ENCODE measurements at regions not wholly inside any gene's neighbourhood (a gene's known extent, or its start where the extent isn't known, plus 50 kb on each side); places are given as distances from the start of the nearest gene placed in this dataset.
A peak's percentile ranks its signal among the peaks of the same experiment; 100 is the strongest.
"Not testable (repeated sequence)": the region's sequence is repeated elsewhere in the genome, so short reads cannot be mapped to it uniquely, and the experiment has no call there.

DNA sequence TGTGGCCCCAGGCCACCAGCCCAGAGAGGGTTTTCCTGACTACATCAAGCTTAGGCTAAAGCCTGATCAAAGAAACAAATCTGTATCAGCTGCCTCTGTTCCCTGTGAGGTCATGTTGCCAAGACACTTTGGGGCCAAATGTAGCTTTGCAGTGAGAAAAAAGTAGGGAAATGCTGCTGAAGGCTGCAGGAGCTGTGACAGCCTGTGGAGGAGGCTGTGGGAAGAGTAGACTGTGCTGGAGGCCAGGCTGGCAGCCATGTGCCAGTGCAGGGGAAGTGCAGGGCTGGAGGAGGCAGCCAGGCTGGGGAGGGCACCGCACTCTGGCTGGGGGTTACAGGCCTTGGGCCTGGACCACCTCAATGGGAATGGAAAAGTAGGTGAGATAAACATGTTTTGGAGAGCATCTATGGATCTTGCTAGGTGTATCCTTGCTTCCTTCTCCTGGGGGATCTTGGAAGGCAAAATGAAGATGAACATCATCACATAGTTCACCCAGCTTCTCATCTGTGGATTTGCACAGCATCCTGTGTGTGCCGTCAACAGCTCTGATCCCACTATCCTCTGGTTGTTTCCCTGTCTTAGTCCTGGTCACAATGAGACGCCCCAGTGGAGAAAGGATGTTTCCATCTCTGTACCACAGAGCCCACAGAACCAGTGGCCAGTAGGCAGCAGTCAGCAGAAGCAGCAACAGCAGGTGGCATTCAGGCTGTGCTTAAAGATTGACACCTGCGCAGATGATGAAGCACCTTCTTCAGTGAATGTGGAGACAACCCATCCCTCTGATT lies 103.8 kb upstream of the COPS8 start:
- no peak for DNase-seq

- DNase-seq, result no peak
Observed at GRCh38 chr2:236982693-236983455, 102.8 kb upstream of the COPS8 start.

GRCh38 chr2:236984046-236984445 lies 101.6 kb upstream of the COPS8 start:
- no peak for DNase-seq

DNA sequence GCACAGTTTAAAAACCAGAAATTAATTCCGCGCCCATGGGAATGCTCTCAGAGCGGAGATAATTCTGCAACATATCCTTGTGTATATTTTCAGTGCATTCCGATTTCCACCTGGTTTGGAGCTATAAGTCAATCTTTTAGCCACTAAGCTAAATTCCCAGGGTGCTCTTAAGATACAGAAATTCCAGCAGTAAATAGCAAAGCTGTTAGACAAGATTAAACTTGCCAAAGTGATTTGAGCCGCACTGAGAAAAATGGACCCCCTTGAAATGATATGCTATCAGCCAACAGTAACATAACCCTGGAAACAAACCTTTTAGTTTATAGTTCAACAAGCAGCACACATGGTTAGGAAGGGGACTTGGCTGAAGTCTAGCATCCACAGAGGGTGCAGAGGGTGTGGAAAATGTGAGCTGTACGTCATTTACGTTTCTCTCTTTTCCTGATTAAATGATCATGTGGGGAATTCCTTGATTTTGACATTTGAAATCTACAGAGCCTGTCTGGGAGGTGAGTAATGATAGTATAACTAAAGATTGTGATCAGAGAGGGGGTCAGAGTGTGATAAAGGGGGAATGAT lies 99.8 kb upstream of the COPS8 start:
- peak; percentile 63 for DNase-seq

DNA sequence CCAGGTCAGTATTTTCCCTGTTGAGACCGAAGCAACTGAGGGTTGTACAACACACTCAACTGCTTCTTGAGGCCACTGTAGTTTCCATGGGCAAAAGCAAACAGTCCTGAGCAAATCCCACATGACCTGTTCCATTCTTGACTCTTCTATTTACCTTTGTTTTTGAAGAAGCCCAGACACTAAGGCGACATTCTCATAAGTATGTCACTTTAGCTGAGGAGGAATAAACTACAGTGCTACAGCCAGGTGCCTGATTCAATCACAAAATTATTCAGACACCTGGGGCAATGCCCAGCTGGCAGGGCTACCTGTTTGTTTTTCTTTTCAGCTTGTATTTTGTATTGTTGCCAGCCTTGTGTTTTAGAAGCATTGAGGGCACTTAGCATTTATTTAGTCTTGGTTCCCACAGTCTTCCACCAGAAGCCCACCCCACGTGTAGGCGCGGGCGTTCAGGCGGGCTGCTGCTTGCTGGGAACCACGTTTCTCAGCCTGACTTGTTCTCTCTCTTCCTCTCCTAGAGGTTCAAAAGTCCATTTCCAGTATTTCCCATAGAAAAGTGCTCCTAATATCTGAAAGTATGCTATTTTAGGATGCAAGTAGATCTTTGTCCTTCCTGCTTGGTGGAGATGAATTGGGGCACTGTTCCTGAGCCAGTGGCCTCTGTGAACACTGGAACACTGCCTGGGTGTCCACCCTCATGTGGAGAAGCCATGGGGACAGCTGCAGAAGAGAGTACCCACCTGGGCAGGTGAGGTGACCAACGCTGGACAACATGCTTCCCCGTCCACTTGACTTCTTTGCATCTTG lies 99.0 kb upstream of the COPS8 start:
- peak; percentile 26 for DNase-seq

GRCh38 chr2:236988216-236988615 lies 97.5 kb upstream of the COPS8 start:
- no peak for DNase-seq

DNA sequence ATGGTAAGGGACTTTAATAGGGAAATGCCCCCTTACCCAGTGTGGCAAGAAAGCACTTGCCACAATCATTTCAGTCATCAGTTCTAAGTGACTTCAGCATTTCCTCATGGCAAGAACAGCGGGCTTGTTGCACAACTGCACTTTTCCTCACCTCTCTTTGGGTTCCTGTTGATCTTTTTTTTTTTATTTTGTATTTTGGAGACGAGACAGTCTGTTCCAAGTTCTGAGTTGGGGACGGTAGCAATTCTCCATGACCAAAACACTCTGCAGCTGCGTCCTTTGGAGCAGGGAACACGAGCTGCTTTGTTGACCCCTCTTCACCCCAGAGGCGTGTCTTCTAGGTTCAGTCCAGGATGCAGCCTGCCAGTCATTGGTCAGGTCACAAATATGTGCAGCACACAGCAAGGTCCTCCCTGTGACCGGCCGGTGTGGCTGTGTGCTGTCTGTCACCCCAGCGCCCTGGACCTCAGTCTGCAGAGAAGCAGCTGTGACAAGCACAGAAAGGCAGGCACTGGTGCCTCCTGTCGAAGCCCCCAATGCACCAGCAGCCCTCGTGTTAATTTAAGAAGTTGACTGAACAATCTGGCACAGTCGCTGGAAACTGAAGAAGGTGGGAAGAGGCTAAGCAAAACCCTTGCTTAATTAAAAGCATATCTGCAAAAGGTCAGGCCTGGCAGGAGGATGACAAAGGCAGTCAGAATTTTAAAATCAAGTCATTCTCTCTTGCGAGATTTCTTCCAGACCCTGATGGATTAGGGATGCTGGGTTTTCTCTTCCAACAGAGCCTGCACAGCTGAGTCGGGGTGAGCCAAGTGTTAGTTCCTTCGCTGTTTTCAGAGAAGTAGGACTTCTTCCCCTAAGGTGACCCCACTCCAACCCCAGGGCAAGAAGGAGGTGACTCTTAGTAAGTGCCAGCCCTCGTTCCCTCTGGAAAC lies 96.7 kb upstream of the COPS8 start:
- no peak for DNase-seq

DNA sequence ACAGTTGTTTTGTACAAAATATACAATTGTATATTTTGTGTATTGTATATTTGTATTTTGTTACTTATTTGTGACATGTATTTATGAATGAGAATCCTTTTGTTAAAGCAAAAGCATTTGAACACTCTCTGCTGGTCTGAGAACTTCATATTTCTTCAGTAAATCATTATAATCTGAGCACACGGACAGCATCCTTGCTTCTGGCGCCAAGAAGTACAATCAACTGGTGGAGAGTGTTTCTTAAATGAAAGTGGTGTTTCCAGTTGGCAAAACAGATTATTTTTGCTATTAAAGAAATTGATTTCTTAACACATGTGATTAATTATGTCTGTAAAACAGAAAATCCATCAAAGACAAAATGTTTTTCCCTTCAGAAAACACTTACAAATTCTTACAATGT lies 95.1 kb upstream of the COPS8 start:
- no peak for DNase-seq

GRCh38 chr2:236991874-236992273 lies 93.8 kb upstream of the COPS8 start:
- DNase-seq, result no peak

- DNase-seq, result no peak
Observed at GRCh38 chr2:236993286-236993685, 92.4 kb upstream of the COPS8 start.

DNA sequence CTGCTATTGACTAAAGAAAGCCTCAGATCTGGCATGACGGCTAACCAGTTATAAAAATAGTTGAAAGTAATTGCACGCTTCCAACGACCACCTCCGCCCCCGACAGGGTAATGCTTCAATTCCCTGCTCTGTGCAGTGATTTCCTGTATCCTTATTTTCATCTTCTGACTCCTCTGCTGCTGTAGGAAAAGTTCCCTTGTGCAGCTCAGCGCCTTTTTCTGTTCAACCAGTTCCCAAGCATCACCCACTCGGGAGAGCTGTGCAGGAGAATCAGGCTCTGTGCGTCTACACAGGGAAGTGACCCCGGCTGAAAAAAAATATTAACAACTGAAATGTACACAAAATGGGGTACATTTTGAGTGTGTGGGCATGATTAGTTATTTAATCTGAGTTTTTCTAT lies 91.3 kb upstream of the COPS8 start:
- no peak for DNase-seq

DNA sequence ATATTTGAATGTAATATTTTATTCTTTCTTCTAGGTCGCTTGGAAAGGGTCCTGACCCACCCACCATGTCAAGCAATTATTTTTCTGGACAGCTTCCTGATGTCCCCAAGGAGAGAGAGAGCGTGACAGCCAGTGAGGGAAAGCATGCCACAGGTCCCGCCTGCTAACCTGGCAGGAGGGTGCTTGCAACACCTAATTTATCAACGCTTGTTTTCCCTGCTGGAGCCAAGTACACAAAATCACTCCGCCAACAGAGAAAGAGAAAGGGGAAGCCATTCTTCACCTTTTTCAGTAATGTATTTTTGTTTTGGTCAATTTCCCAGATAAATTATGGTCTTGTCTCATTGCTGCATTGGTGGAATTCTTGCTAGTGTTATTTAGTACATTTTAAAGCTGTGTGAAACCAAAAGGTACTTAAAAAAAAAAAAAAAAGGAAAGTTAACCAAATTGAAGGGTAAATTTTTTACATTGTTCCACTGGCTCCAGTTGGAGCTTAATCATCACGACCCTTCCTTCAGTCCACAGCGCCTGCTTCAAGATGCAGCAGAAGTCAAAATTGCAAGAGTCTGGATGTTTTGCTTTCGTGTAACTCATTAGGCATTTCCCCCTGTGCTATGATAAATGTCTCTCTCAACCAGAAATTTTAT lies 88.5 kb upstream of the COPS8 start:
- no peak for DNase-seq

DNA sequence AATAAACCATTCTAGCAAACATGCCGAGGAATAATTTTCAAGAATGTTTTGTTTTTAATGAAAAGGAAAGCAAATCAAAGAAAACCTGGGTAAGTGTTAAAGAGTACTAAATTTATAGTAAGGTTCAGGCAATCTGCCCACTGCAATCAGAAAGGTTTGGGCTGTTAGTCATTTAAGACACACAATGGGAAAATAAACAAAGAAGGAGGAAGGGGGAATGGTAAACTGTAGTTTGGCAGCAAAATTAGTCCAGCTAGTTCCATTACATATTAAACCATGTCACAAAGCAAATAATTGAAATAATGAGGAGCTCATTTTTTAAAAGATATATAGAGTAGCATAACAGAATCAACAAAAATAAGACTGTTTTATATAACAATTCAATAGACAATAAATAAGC lies 87.5 kb upstream of the COPS8 start:
- DNase-seq, result no peak

DNA sequence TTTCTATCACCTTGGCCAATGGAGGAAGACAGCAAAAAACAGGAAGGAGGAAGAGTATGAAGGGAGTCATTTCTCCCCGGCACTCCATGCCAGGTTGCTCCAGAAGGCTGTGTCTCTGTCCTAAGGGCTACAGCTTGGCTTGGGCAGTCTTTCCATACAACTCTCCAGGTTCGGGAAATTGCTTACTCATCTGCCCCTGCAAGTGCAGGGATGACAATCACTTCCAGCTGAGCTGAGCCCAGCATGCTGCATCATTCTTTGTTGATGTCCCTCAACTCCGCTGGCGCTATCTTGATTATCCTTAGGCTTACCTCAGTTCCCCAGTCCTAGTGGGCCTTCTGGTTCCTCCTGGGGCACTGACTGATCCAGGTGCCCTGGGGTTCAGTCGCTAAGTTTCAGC lies 86.9 kb upstream of the COPS8 start:
- no peak for DNase-seq

DNA sequence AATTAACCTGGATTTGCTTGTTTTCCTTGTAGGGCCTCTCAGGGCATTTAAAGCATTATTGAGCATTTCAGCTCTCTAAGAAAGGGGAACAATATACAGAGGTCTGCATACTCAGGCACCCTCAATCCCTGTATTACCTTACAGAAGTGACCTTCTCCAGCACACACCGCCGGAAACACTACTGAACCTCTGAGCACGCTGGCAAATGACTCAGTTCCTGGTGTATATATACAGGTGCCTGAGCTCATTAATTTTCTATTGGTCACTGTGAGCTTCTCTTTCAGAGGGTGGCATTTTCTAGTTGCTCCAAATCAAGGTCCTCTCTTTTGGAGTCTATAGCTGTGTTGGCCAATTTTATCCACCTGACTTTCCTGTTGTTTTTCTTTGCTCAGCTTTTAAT lies 85.2 kb upstream of the COPS8 start:
- DNase-seq, result no peak

DNA sequence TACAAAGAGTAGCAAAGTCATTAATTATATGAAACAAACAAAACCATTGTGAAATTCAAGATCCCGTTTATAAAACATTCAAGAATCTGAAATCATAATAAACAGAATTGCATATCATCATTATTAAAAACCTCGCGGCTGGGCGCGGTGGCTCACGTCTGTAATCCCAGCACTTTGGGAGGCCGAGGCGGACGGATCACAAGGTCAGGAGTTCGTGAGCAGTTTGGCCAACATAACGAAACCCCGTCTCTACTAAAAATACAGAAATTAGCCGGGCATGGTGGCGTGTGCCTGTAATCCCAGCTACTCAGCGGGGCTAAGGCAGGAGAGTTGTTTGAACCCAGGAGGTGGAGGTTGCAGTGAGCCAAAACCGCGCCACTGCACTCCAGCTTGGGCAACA lies 80.3 kb upstream of the COPS8 start:
- not testable (repeated sequence) for DNase-seq

- no peak for DNase-seq
Observed at GRCh38 chr2:237011206-237011795, 74.4 kb upstream of the COPS8 start.

- no peak for DNase-seq
Observed at GRCh38 chr2:237012004-237012403, 73.7 kb upstream of the COPS8 start.

DNA sequence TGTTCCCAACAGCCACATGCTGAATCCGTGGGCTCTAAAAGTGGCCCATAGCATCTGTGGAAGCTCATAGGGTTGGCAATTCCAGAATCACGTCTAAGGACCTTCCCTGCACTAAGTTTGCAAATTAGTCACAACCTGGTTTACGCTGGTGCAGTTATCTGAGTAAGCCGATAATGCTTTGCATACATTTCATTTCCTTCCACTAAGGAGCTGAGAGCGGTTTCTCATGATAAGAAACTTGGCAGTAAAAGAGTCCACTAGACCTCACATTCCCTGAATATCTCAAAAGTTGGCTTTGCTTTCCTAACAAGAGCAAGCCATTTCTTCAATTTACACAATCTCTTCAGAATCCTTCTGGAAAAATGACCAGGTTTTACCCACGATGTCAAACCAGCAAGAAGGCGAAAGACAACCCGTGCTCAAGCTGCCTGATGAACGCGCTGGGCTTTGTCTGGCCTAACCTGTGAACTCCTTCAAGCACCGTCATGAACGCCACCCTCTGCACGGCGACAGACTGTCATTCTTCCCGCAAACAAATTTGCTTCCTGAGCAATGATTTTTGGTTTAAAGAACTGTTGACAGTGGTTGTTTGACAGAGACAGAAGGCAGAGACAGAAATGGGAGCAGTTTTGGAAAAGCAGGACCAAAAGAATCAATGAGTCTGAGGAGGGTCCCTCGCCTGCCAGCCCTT lies 73.0 kb upstream of the COPS8 start:
- no peak for DNase-seq

DNA sequence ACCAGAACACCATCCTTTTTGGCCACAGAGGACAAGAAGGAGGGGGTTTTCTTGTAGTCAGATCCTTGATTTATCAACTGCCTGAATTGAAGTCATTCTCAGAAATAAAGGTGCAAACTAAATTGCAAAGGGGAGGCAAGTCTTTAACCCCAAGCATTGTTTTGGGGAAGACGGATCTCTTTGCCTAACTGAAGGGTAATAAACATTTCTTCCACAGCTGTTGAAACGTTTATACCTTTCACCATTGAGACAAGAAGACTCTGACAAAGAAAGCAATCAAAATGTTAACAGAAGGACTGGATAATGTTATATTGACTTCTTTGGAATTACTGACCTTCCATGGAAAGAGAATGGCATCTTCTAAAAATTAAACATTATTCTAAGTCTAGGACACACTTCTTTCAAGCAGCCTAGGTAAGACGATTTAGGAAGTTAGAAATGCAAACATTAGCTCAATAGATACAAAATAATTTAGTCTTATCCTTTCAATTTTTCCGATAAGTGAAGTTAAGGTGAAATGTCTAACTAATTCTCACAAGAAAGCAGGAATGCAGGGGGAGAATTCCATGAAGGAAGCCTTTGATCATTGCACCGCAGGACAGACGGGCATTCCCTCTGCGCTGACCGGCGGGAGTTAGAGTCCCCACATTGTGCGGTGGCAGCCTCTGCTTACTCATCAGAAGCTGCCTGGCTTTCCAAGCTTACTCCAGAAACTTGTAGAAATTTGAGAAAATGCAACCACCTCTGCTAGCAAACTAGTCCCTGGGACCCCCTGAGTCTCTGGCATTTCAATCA lies 69.4 kb upstream of the COPS8 start:
- no peak for DNase-seq
